ENCODE measurements at regions not wholly inside any gene's neighbourhood (a gene's known extent, or its start where the extent isn't known, plus 50 kb on each side); places are given as distances from the start of the nearest gene placed in this dataset.

DNA sequence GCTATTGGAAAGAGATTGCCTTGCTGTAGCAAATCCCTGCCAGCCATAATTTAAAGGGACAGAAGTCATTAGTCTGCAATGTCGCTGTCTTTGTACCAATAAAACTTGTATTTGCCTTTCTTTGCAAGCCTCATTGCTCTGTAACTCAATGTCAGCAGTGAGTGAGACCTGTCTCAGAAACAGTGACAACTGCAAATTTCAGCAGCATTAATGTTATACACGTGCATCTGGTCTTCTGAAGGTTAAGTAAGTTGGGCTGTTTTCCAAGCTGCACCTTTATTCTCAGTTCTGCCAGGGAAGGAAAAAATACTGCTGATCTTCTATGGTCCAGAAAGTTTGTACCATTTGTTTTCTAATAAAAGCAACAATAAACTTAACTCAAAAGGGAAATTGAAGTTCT lies 543.1 kb downstream of the TRIML1 start:
- TF ChIP-seq, protein P1, sequence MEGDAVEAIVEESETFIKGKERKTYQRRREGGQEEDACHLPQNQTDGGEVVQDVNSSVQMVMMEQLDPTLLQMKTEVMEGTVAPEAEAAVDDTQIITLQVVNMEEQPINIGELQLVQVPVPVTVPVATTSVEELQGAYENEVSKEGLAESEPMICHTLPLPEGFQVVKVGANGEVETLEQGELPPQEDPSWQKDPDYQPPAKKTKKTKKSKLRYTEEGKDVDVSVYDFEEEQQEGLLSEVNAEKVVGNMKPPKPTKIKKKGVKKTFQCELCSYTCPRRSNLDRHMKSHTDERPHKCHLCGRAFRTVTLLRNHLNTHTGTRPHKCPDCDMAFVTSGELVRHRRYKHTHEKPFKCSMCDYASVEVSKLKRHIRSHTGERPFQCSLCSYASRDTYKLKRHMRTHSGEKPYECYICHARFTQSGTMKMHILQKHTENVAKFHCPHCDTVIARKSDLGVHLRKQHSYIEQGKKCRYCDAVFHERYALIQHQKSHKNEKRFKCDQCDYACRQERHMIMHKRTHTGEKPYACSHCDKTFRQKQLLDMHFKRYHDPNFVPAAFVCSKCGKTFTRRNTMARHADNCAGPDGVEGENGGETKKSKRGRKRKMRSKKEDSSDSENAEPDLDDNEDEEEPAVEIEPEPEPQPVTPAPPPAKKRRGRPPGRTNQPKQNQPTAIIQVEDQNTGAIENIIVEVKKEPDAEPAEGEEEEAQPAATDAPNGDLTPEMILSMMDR (IDR thresholded peaks at IDR 0.05 in 8 of 11, conservative IDR thresholded peaks at IDR 0.05 in 3 of 11) = no peak
- TF ChIP-seq POLR2A (IDR thresholded peaks at IDR 0.05) = no peak

Data from spleen (tissue), 7 donors.